Caco-2 (cell line): ENCODE measurements at regions not wholly inside any gene's neighbourhood (a gene's known extent, or its start where the extent isn't known, plus 50 kb on each side); places are given as distances from the start of the nearest gene placed in this dataset.

Experiments used
- BruUV-seq: library from RNA; stranded (reverse); fragments of 400-500 nt; replicated peaks from 2 replicates; lab custom pipeline; 2021; lab: Mats Ljungman, UMichigan
- CTCF ChIA-PET: fragments of 300-600 bp; sonication (Branson Sonifier 250); formaldehyde crosslinking; loops from one replicate; lab custom pipeline; 2022; ENCODE audit warnings: antibody characterized with exemption; lab: Charles Lee
- POLR2A ChIA-PET: fragments of 300-600 bp; sonication (Branson Sonifier 250); formaldehyde crosslinking; loops from one replicate; lab custom pipeline; 2022; ENCODE audit warnings: antibody characterized with exemption; lab: Charles Lee
- DNase-seq, 2 experiments: peaks; one replicate each; pipeline versions ENCODE4 v3.0.0 to v3.0.0-alpha.2; 2020 to 2022
- H3K27me3 ChIP-seq: replicated peaks from 2 replicates; pipeline ENCODE4 v1.6.0; 2011; ENCODE audit warnings: low read length; ENCODE audit not compliant: control insufficient read depth, insufficient read depth
- H3K36me3 ChIP-seq: 2 replicates; pipeline ENCODE4 v1.5.1; 2011; ENCODE audit warnings: low read length; ENCODE audit not compliant: control insufficient read depth, insufficient read depth
- H3K4me1 ChIP-seq: fragments of 250-450 bp; sonication (Bioruptor Pico); 2 replicates; pipeline ENCODE4 v1.5.1; 2020; ENCODE audit warnings: mild to moderate bottlenecking
- H3K4me3 ChIP-seq: 2 replicates; pipeline ENCODE4 v1.5.1; 2011; ENCODE audit warnings: low read depth, mild to moderate bottlenecking, control low read depth, low read length
- H3K9me3 ChIP-seq: fragments of 250-450 bp; sonication (Bioruptor Pico); 2 replicates; pipeline ENCODE4 v1.5.1; 2020; ENCODE audit warnings: mild to moderate bottlenecking, moderate library complexity
- H3K27ac Mint-ChIP-seq: one replicate; pipeline ENCODE4 v1.8.0; 2022; ENCODE audit warnings: mixed read lengths; ENCODE audit not compliant: unreplicated experiment
- H3K27me3 Mint-ChIP-seq: one replicate; pipeline ENCODE4 v1.8.0; 2022; ENCODE audit warnings: mixed read lengths; ENCODE audit not compliant: insufficient read depth, unreplicated experiment
- H3K36me3 Mint-ChIP-seq: one replicate; pipeline ENCODE4 v1.8.0; 2022; ENCODE audit warnings: mild to moderate bottlenecking, mixed read lengths; ENCODE audit not compliant: insufficient read depth, unreplicated experiment
- H3K4me1 Mint-ChIP-seq: one replicate; pipeline ENCODE4 v1.8.0; 2022; ENCODE audit warnings: low read depth, mixed read lengths; ENCODE audit not compliant: unreplicated experiment
- H3K4me3 Mint-ChIP-seq: one replicate; pipeline ENCODE4 v1.8.0; 2022; ENCODE audit warnings: mild to moderate bottlenecking, moderate library complexity, mixed read lengths; ENCODE audit not compliant: unreplicated experiment
- H3K9me3 Mint-ChIP-seq: one replicate; pipeline ENCODE4 v1.8.0; 2022; ENCODE audit warnings: mixed read lengths; ENCODE audit not compliant: unreplicated experiment
- intact Hi-C: fragments of 100-400 bp; cut with micrococcal nuclease; formaldehyde crosslinking; loops from one replicate; pipeline ENCODE4 v1.10.0; 2022; ENCODE audit not compliant: unreplicated experiment
- TF ChIP-seq, protein P1 (sequence below), 2 experiments: fragments of 200-600 bp in 1 of 2; IDR thresholded peaks; 1 replicate in 1 of 2; 2 replicates in 1 of 2; pipeline versions ENCODE4 v1.5.1 to v1.8.0; 2011 to 2022; ENCODE audit warnings: antibody characterized with exemption in 1 of 2, control low read depth in 1 of 2, inconsistent platforms in 1 of 2, low read depth in 1 of 2, low read length in 1 of 2, mild to moderate bottlenecking in 1 of 2, moderate library complexity in 1 of 2; ENCODE audit not compliant: insufficient read depth in 1 of 2, severe bottlenecking in 1 of 2, unreplicated experiment in 1 of 2

DNA sequence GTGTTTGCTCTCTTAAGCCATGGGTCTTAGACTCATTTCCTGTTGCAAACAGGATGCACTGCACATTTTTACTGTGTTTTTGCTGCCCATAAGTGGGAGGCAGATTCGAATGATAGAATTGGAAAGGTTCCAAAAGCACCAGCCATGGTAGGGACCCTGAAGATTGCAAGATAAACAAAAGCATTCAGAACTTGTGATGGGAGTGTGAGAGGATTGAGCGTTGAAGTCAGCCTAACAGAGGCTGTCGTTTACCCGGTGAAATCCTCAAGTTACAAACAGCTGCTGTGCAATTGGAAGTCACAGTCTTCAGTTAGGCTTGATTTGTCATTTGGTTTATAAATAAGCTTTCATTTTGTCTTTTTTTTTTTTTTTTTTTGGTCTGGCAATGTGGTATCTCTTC lies 192.7 kb upstream of the MKI67 start:
- no peaks in the 10 kb centered on the region for H3K27me3 ChIP-seq
- H3K36me3 Mint-ChIP-seq = no peaks in the 10 kb centered on the region
- intact Hi-C loops = no loop called here

DNA sequence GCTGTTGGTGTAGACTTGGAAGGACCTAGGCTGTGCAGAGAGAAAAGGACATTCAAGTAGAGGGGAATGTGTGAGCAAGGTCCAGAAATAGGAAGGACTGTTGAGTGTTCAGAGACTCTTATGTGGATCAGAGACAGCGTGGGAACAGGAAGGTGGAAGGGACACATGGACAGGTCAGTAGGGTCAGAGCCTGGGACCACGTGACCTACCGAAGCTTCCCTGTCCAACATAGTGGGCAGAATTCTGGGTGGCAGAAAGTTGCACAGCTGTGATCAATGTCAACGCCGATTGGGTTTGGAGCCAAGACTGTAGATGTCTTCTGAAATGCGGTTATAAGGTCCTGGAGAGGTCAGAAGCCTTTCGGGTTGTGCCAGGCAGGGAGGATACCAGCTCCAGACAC lies 195.9 kb upstream of the MKI67 start:
- no TSS peak for BruUV-seq

More for the DNA sequence above, 192.7 kb upstream of the MKI67 start:
- no peaks in the 10 kb centered on the region for H3K9me3 ChIP-seq
- POLR2A ChIA-PET = no interaction called here
- Mint-ChIP-seq H3K4me3 (no peak overlapping the region), H3K27me3 (peaks cover 20% of the 10 kb centered on the region), H3K9me3 (no peaks in the 10 kb centered on the region), H3K27ac (no peak overlapping the region), H3K4me1 (no peaks in the 10 kb centered on the region)
- BruUV-seq = no TSS peak
- no peaks in the 10 kb centered on the region for H3K36me3 ChIP-seq
- CTCF ChIA-PET = interaction anchor here (0.6 to 0.7 kb wide), 3 partner anchors 57 to 1745 kb away, joined by 3 to 8 read pairs (median 4); no protein-coding TSS in a partner anchor
- no peak for DNase-seq
- TF ChIP-seq, protein P1, sequence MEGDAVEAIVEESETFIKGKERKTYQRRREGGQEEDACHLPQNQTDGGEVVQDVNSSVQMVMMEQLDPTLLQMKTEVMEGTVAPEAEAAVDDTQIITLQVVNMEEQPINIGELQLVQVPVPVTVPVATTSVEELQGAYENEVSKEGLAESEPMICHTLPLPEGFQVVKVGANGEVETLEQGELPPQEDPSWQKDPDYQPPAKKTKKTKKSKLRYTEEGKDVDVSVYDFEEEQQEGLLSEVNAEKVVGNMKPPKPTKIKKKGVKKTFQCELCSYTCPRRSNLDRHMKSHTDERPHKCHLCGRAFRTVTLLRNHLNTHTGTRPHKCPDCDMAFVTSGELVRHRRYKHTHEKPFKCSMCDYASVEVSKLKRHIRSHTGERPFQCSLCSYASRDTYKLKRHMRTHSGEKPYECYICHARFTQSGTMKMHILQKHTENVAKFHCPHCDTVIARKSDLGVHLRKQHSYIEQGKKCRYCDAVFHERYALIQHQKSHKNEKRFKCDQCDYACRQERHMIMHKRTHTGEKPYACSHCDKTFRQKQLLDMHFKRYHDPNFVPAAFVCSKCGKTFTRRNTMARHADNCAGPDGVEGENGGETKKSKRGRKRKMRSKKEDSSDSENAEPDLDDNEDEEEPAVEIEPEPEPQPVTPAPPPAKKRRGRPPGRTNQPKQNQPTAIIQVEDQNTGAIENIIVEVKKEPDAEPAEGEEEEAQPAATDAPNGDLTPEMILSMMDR (IDR thresholded peaks at IDR 0.05; ENCODE audit: insufficient read depth in 1 of 2, low read depth in 1 of 2, low read length in 1 of 2, severe bottlenecking in 1 of 2, unreplicated experiment in 1 of 2) = no peak
- H3K4me1 ChIP-seq = no peaks in the 10 kb centered on the region
- no peak overlapping the region for H3K4me3 ChIP-seq

GRCh38 chr10:128322950-128323349 lies 196.7 kb upstream of the MKI67 start:
- intact Hi-C loops = no loop called here
- peaks cover 11% of the 10 kb centered on the region for H3K27me3 Mint-ChIP-seq
- no peak overlapping the region for H3K4me3 Mint-ChIP-seq
- no peaks in the 10 kb centered on the region for H3K4me1 ChIP-seq
- H3K4me3 ChIP-seq = no peak overlapping the region
- ChIA-PET POLR2A (no interaction called here), CTCF (no interaction called here)
- H3K9me3 Mint-ChIP-seq = no peaks in the 10 kb centered on the region
- TF ChIP-seq, protein P1 (IDR thresholded peaks at IDR 0.05; ENCODE audit: insufficient read depth in 1 of 2, low read depth in 1 of 2, low read length in 1 of 2, severe bottlenecking in 1 of 2, unreplicated experiment in 1 of 2) = no peak
- no peaks in the 10 kb centered on the region for H3K36me3 Mint-ChIP-seq
- no peak overlapping the region for H3K27ac Mint-ChIP-seq
- BruUV-seq = no TSS peak
- no peak for DNase-seq
- H3K4me1 Mint-ChIP-seq = no peaks in the 10 kb centered on the region
- H3K36me3 ChIP-seq = no peaks in the 10 kb centered on the region
- no peaks in the 10 kb centered on the region for H3K27me3 ChIP-seq
- peaks cover 3% of the 10 kb centered on the region for H3K9me3 ChIP-seq

More for the DNA sequence above, 195.9 kb upstream of the MKI67 start:
- no peaks in the 10 kb centered on the region for H3K27me3 ChIP-seq
- no peaks in the 10 kb centered on the region for H3K4me1 ChIP-seq
- Mint-ChIP-seq H3K36me3 (no peaks in the 10 kb centered on the region), H3K27me3 (peaks cover 11% of the 10 kb centered on the region), H3K9me3 (no peaks in the 10 kb centered on the region), H3K4me3 (no peak overlapping the region), H3K27ac (no peak overlapping the region), H3K4me1 (no peaks in the 10 kb centered on the region)
- no peak overlapping the region for H3K4me3 ChIP-seq
- ChIA-PET CTCF (no interaction called here), POLR2A (no interaction called here)
- no peaks in the 10 kb centered on the region for H3K9me3 ChIP-seq
- H3K36me3 ChIP-seq = no peaks in the 10 kb centered on the region
- TF ChIP-seq, protein P1 (IDR thresholded peaks at IDR 0.05; ENCODE audit: insufficient read depth in 1 of 2, low read depth in 1 of 2, low read length in 1 of 2, severe bottlenecking in 1 of 2, unreplicated experiment in 1 of 2) = no peak
- no peak for DNase-seq
- intact Hi-C loops = no loop called here
